H1 (cell line): ENCODE measurements at regions not wholly inside any gene's neighbourhood (a gene's known extent, or its start where the extent isn't known, plus 50 kb on each side); places are given as distances from the start of the nearest gene placed in this dataset.

Experiments
- CTCF ChIA-PET: fragments of 300-600 bp; sonication (Branson Sonifier 250); formaldehyde crosslinking; loops from one replicate; lab custom pipeline; 2021; ENCODE audit not compliant: partially characterized antibody; lab: Charles Lee
- POLR2A ChIA-PET: fragments of 300-600 bp; sonication (Branson Sonifier 250); formaldehyde crosslinking; loops from one replicate; lab custom pipeline; 2021; ENCODE audit warnings: inconsistent platforms; ENCODE audit not compliant: partially characterized antibody; lab: Charles Lee
- DNase-seq, 2 experiments: peaks; one replicate each; pipeline versions ENCODE4 v3.0.0 to v3.0.0-alpha.2; 2010 to 2022; ENCODE audit warnings: low spot score in 2 of 2, low read depth in 1 of 2, mixed read lengths in 1 of 2
- FAIRE-seq: peaks from 2 replicates; lab custom pipeline; 2011; peaks lifted over from hg19 to GRCh38; lab: Jason Lieb, UNC
- H2AFZ ChIP-seq: 2 replicates; pipeline ENCODE4 v1.8.1; 2012; ENCODE audit warnings: low read length, inconsistent platforms
- H2AK5ac ChIP-seq: 2 replicates; pipeline ENCODE4 v1.6.1; 2013; ENCODE audit warnings: low read depth, low read length
- H2BK120ac ChIP-seq: replicated peaks from 2 replicates; pipeline ENCODE3; 2013; ENCODE audit warnings: low read depth, low read length, inconsistent platforms
- H2BK12ac ChIP-seq: 2 replicates; pipeline ENCODE4 v1.6.1; 2013; ENCODE audit warnings: low read depth, low read length
- H2BK15ac ChIP-seq: 2 replicates; pipeline ENCODE4 v1.6.1; 2013; ENCODE audit warnings: low read length
- H2BK20ac ChIP-seq: 2 replicates; pipeline ENCODE4 v1.6.1; 2013; ENCODE audit warnings: low read length
- H2BK5ac ChIP-seq: 2 replicates; pipeline ENCODE4 v1.6.1; 2013; ENCODE audit warnings: low read depth, low read length
- H3K14ac ChIP-seq: 2 replicates; pipeline ENCODE4 v1.6.1; 2013; ENCODE audit warnings: inconsistent platforms; ENCODE audit not compliant: insufficient read length
- H3K18ac ChIP-seq: 2 replicates; pipeline ENCODE4 v1.6.1; 2013; ENCODE audit warnings: low read length; ENCODE audit errors: extremely low read depth
- H3K23ac ChIP-seq: 2 replicates; pipeline ENCODE4 v1.6.1; 2013; ENCODE audit warnings: inconsistent platforms; ENCODE audit not compliant: insufficient read length
- H3K23me2 ChIP-seq: 2 replicates; pipeline ENCODE4 v1.6.1; 2013; ENCODE audit warnings: low read depth, low read length
- H3K27ac ChIP-seq: 2 replicates; pipeline ENCODE4 v1.6.1; 2011; ENCODE audit warnings: low read depth, low read length, inconsistent platforms
- H3K27me3 ChIP-seq, 4 experiments: replicated peaks in 1 of 4; 1 replicate in 1 of 4; 2 replicates in 3 of 4; pipeline versions ENCODE4 v1.6.1 to v1.8.1; 2011 to 2013; ENCODE audit warnings: low read length in 3 of 4, mild to moderate bottlenecking in 3 of 4, inconsistent platforms in 2 of 4, mixed read lengths in 2 of 4, moderate library complexity in 1 of 4; ENCODE audit not compliant: control insufficient read depth in 3 of 4, insufficient read depth in 3 of 4; ENCODE audit errors: extremely low read depth in 1 of 4
- H3K36me3 ChIP-seq, 4 experiments: 2 replicates each; pipeline versions ENCODE4 v1.6.1 to v1.8.1; 2011 to 2013; ENCODE audit warnings: mild to moderate bottlenecking in 4 of 4, low read length in 3 of 4, moderate library complexity in 2 of 4, control low read depth in 1 of 4, inconsistent platforms in 1 of 4; ENCODE audit not compliant: insufficient read depth in 4 of 4, control insufficient read depth in 2 of 4
- H3K4ac ChIP-seq: replicated peaks from 2 replicates; pipeline ENCODE3; 2013; ENCODE audit warnings: low read length, low read depth, mixed read lengths, inconsistent platforms; ENCODE audit not compliant: insufficient read length
- H3K4me1 ChIP-seq, 4 experiments: replicated peaks in 1 of 4; 1 replicate in 1 of 4; 2 replicates in 3 of 4; pipeline versions ENCODE4 v1.6.1 to v1.8.1; 2011 to 2013; ENCODE audit warnings: low read length in 3 of 4, inconsistent platforms in 2 of 4, mixed read lengths in 1 of 4; ENCODE audit not compliant: insufficient read depth in 4 of 4, control insufficient read depth in 3 of 4
- H3K4me2 ChIP-seq, 2 experiments: 2 replicates each; pipeline versions ENCODE4 v1.6.1 to v1.8.1; 2011 to 2013; ENCODE audit warnings: low read depth in 2 of 2, low read length in 2 of 2, control low read depth in 1 of 2, inconsistent platforms in 1 of 2, mild to moderate bottlenecking in 1 of 2; ENCODE audit not compliant: insufficient read depth in 1 of 2
- H3K4me3 ChIP-seq, 4 experiments: fragments of 200-600, 300-600 bp in 1 of 4; sonication (generic), shearing (Covaris generic), sonication (Bioruptor Twin) in 1 of 4; 2 replicates each; pipeline versions ENCODE4 v1.5.1 to v1.8.1; 2011 to 2016; ENCODE audit warnings: low read length in 4 of 4, low read depth in 3 of 4, control low read depth in 2 of 4, inconsistent platforms in 2 of 4, mild to moderate bottlenecking in 2 of 4, mixed read lengths in 1 of 4, moderate library complexity in 1 of 4; ENCODE audit not compliant: insufficient read depth in 2 of 4; ENCODE audit errors: extremely low read depth in 1 of 4
- H3K56ac ChIP-seq: replicated peaks from 2 replicates; pipeline ENCODE3; 2013; ENCODE audit warnings: low read depth, mild to moderate bottlenecking, mixed read lengths, low read length, inconsistent platforms; ENCODE audit not compliant: insufficient read length
- H3K79me1 ChIP-seq: 2 replicates; pipeline ENCODE4 v1.6.1; 2013; ENCODE audit warnings: low read depth, low read length, control low read depth
- H3K79me2 ChIP-seq, 2 experiments: 2 replicates each; pipeline versions ENCODE4 v1.6.1 to v1.8.1; 2012 to 2013; ENCODE audit warnings: low read length in 2 of 2, mild to moderate bottlenecking in 2 of 2, inconsistent platforms in 1 of 2; ENCODE audit not compliant: insufficient read depth in 2 of 2, control insufficient read depth in 1 of 2
- H3K9ac ChIP-seq, 4 experiments: replicated peaks in 1 of 4; 1 replicate in 1 of 4; 2 replicates in 3 of 4; pipeline versions ENCODE4 v1.6.1 to v1.8.1; 2011 to 2013; ENCODE audit warnings: low read depth in 3 of 4, low read length in 3 of 4, control low read depth in 2 of 4, mild to moderate bottlenecking in 2 of 4, moderate library complexity in 2 of 4, inconsistent platforms in 1 of 4; ENCODE audit errors: extremely low read depth in 1 of 4
- H3K9me3 ChIP-seq, 2 experiments: 2 replicates each; pipeline versions ENCODE4 v1.6.1 to v1.8.1; 2012 to 2013; ENCODE audit warnings: mild to moderate bottlenecking in 2 of 2, moderate library complexity in 2 of 2, control low read depth in 1 of 2, inconsistent platforms in 1 of 2, low read depth in 1 of 2, low read length in 1 of 2, mixed read lengths in 1 of 2; ENCODE audit not compliant: insufficient read depth in 2 of 2
- H4K20me1 ChIP-seq, 2 experiments: replicated peaks in 1 of 2; 2 replicates each; pipeline versions ENCODE3 to v1.8.1; 2011 to 2013; ENCODE audit warnings: inconsistent platforms in 2 of 2, low read length in 2 of 2, mild to moderate bottlenecking in 1 of 2; ENCODE audit not compliant: insufficient read depth in 2 of 2, control insufficient read depth in 1 of 2
- H4K5ac ChIP-seq: 2 replicates; pipeline ENCODE4 v1.6.1; 2013; ENCODE audit warnings: low read length, low read depth, mixed read lengths, inconsistent platforms; ENCODE audit not compliant: insufficient read length
- H4K8ac ChIP-seq: 2 replicates; pipeline ENCODE4 v1.8.0; 2013; ENCODE audit warnings: mild to moderate bottlenecking, moderate library complexity, low read length, inconsistent platforms; ENCODE audit not compliant: insufficient read depth; ENCODE audit errors: extremely low read depth
- H4K91ac ChIP-seq: replicated peaks from 2 replicates; pipeline ENCODE3; 2013; ENCODE audit warnings: low read length, mixed read lengths, inconsistent platforms; ENCODE audit not compliant: insufficient read length
- ATF3 ChIP-seq: IDR thresholded peaks from 2 replicates; pipeline ENCODE4 v1.6.1; 2011; ENCODE audit warnings: low read depth, mild to moderate bottlenecking, low read length; ENCODE audit not compliant: insufficient read depth
- BACH1 ChIP-seq: IDR thresholded peaks from 2 replicates; pipeline ENCODE4 v1.6.1; 2012; ENCODE audit warnings: low read length, improper control_type of control experiment
- MAX ChIP-seq: IDR thresholded peaks from 2 replicates; pipeline ENCODE4 v1.6.1; 2012; ENCODE audit warnings: inconsistent platforms
- SRF ChIP-seq: IDR thresholded peaks from 2 replicates; pipeline ENCODE4 v1.6.1; 2011; ENCODE audit warnings: mild to moderate bottlenecking, low read depth, low read length, moderate library complexity
- TEAD4 ChIP-seq: IDR thresholded peaks from 2 replicates; pipeline ENCODE4 v1.6.1; 2012; ENCODE audit warnings: low read depth, low read length, inconsistent platforms, mixed read lengths
- YY1 ChIP-seq: IDR thresholded peaks from 2 replicates; pipeline ENCODE4 v1.6.1; 2011; ENCODE audit warnings: low read depth, mild to moderate bottlenecking, low read length
- WGBS, 2 experiments: shearing (Covaris generic) in 1 of 2; methylation state at CpG; one replicate each; pipeline versions ENCODE4 v1.1.6 to v1.1.7; 2013 to 2015; ENCODE audit warnings: low lambda C conversion rate in 2 of 2, mixed read lengths in 2 of 2, inconsistent platforms in 1 of 2, low coverage in 1 of 2, missing lambda C conversion rate in 1 of 2; ENCODE audit not compliant: insufficient replicate concordance in 2 of 2, insufficient coverage in 1 of 2, insufficient read length in 1 of 2; ENCODE audit errors: extremely low coverage in 1 of 2, missing lambda C conversion rate in 1 of 2; 5-methylcytosine and 5-hydroxymethylcytosine counted together

DNA sequence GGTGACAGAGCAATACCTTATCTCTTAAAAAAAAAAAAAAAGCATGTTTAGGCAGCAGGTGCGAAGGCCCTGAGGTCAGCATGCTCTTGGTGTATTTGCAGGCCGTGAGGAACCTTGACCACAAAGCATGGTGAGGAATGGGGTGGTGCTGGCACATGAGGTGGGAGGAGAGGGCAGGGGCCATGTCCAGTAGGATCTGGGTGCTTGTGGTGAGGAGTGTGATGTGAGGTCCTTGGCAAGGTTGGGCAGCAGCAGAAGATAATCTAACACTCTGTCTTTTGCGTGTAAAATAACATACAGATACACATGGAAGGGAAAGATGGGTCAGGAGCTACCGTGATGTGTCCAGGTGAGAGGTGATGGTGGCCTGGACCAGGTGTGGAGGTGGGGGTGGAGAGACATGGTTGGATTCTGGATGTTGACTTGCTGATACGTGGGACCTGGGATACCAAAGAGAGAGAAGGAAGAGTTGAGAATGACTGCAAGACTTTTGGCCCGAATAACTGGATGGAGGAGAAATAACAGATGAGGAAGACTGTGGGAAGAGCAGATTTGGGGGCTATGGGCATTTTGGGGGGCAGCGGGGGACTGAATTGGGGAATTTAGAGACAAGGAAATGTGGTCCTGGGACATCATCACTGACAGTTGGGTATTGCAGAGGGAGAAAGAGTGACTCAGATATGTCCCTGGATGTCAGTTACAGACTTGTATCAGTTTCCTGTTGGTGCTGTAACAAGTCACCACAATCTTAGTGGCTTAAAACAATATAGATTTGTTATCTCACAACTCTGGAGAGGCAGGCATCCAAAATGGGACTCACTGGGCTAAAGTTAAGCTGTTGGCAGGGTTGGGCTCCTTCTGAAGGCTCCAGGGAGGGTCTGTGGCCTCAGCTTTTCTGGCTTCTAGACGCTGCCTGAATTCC lies 274.9 kb downstream of the HAPSTR1 start:
- Histone ChIP-seq H3K18ac (no peak overlapping the region), H2BK15ac (no peak overlapping the region), H2AFZ (no peak overlapping the region), H3K9me3 (no peaks in the 10 kb centered on the region), H3K4me3 (no peak overlapping the region), H3K23ac (no peak overlapping the region), H3K4me2 (no peak overlapping the region), H4K5ac (no peak overlapping the region), H2AK5ac (peak overlapping the region; percentile 53; the same call in 1 of the 2 replicates), H3K4me1 (no peaks in the 10 kb centered on the region; a peak in 1 of 7 replicates), H2BK5ac (no peak overlapping the region), H2BK120ac (no peak overlapping the region), H3K27ac (no peak overlapping the region), H4K20me1 (no peaks in the 10 kb centered on the region), H4K8ac (no peak overlapping the region), H3K9ac (no peak overlapping the region), H3K79me2 (no peaks in the 10 kb centered on the region), H3K79me1 (no peaks in the 10 kb centered on the region), H3K23me2 (no peaks in the 10 kb centered on the region), H2BK20ac (no peak overlapping the region), H3K14ac (no peak overlapping the region), H4K91ac (no peak overlapping the region), H3K27me3 (no peaks in the 10 kb centered on the region; a peak in 1 of 7 replicates), H3K36me3 (no peaks in the 10 kb centered on the region), H3K56ac (no peak overlapping the region), H3K4ac (no peak overlapping the region), H2BK12ac (no peak overlapping the region)
- CTCF ChIA-PET: interaction anchor here (0.6 to 1.3 kb wide), 3 partner anchors 15 to 227 kb away, joined by 3 read pairs; no protein-coding TSS in a partner anchor
- POLR2A ChIA-PET: no interaction called here
- TF ChIP-seq SRF (no peak), ATF3 (no peak), YY1 (no peak), MAX (no peak), BACH1 (no peak), TEAD4 (no peak)
- DNase-seq: no peak
- FAIRE-seq: no peak
- WGBS, 2 experiments: 87% methylated on average over 8 of the region's 8 CpGs; no CpG with 5 or more reads in 1 of the 2 experiments
